ENCODE measurements at regions not wholly inside any gene's neighbourhood (a gene's known extent, or its start where the extent isn't known, plus 50 kb on each side); places are given as distances from the start of the nearest gene placed in this dataset.

DNA sequence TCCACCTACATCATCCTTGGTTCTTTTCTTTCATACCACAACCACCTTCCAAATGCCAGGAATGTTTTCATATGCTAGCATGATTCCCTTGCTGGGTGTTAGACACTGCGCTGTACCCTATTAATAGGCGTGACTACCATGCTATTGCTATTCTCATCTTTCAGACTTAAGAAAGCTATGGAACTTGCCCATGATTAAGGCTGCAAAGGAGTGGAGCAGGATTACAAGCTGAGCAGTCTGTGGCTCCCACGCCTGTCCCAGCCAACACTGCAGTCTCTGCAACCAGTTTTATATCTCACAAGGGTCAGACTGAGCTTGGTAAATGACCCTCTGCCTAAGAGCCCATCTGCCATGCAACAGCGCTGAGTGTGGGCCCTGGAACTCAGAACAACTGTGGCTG lies 285.7 kb upstream of the POU3F3 start:
- Histone ChIP-seq H3K79me2 (ENCODE audit: insufficient read depth, low read length) (no peaks in the 10 kb centered on the region), H3K4me2 (ENCODE audit: low read length) (no peak overlapping the region), H3K9me2 (ENCODE audit: insufficient read depth) (no peaks in the 10 kb centered on the region), H3K4me3 (replicated peaks in 1 of 2; ENCODE audit: low read depth in 1 of 2, low read length in 2 of 2) (no peak overlapping the region), H4K20me1 (ENCODE audit: insufficient read depth) (no peaks in the 10 kb centered on the region), H2AFZ (ENCODE audit: low read depth, low read length, poor library complexity, severe bottlenecking) (no peak overlapping the region), H3K9me3 (ENCODE audit: control insufficient read depth in 1 of 2, insufficient read depth in 1 of 2, low read depth in 1 of 2, low read length in 2 of 2) (no peaks in the 10 kb centered on the region; a peak in 1 of 4 replicates), H3K27me3 (ENCODE audit: insufficient read depth, low read length) (no peaks in the 10 kb centered on the region), H3K9ac (ENCODE audit: low read length) (no peak overlapping the region), H3K4me1 (ENCODE audit: control insufficient read depth in 1 of 2, insufficient read depth in 2 of 2, low read length in 2 of 2) (no peaks in the 10 kb centered on the region), H3K27ac (ENCODE audit: low read depth, low read length) (no peak overlapping the region), H3K36me3 (ENCODE audit: control insufficient read depth in 1 of 2, insufficient read depth in 2 of 2, low read length in 2 of 2) (no peaks in the 10 kb centered on the region)
- DNase-seq (ENCODE audit: low read depth, low spot score) (no peak), ATAC-seq (no peak)
- TF ChIP-seq EGR1 (IDR thresholded peaks at IDR 0.05; ENCODE audit: low read depth), result no peak
- intact Hi-C loops (cut with micrococcal nuclease), result no loop called here
- RAD21 ChIA-PET (ENCODE audit: low non-redundant PET in 1 of 2, low total read pairs in 2 of 2, uncharacterized antibody in 2 of 2, unreplicated experiment in 2 of 2), result no interaction called here
- no TSS peak for BruUV-seq (replicated peaks)
- POLR2A ChIA-PET, result no interaction called here
- CTCF ChIA-PET, result no interaction called here

DNA sequence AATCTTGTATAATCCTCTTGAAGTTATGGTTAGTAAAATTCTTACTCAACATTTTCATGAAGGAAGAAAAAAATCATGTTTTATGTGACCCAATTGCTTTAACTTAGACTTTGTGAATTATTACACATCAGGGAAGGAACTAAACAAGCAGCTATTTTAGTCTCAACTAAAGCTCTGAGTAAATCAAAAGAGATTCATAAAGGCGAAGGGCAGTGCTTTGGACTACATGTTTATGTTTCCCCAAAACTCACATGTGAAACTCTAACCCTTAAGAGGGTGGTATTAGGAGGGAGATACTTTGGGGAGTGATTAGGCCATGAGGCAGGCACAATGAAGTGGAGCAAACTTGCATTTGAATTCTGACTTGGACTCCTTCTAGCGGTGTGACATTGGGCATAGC lies 283.7 kb upstream of the POU3F3 start:
- no peak overlapping the region for H2AFZ ChIP-seq (ENCODE audit: low read depth, low read length, poor library complexity, severe bottlenecking)
- no peaks in the 10 kb centered on the region for H3K4me1 ChIP-seq (ENCODE audit: control insufficient read depth in 1 of 2, insufficient read depth in 2 of 2, low read length in 2 of 2)
- RAD21 ChIA-PET (ENCODE audit: low non-redundant PET in 1 of 2, low total read pairs in 2 of 2, uncharacterized antibody in 2 of 2, unreplicated experiment in 2 of 2), result no interaction called here
- no TSS peak for BruUV-seq (replicated peaks)
- H3K9me3 ChIP-seq (ENCODE audit: control insufficient read depth in 1 of 2, insufficient read depth in 1 of 2, low read depth in 1 of 2, low read length in 2 of 2), result no peaks in the 10 kb centered on the region; a peak in 1 of 4 replicates
- H3K27me3 ChIP-seq (ENCODE audit: insufficient read depth, low read length), result no peaks in the 10 kb centered on the region
- POLR2A ChIA-PET, result no interaction called here
- no peak for ATAC-seq
- H4K20me1 ChIP-seq (ENCODE audit: insufficient read depth), result no peaks in the 10 kb centered on the region
- H3K4me3 ChIP-seq (replicated peaks in 1 of 2; ENCODE audit: low read depth in 1 of 2, low read length in 2 of 2), result no peak overlapping the region
- CTCF ChIA-PET, result no interaction called here
- intact Hi-C loops (cut with micrococcal nuclease), result no loop called here
- no peaks in the 10 kb centered on the region for H3K79me2 ChIP-seq (ENCODE audit: insufficient read depth, low read length)
- H3K9ac ChIP-seq (ENCODE audit: low read length), result no peak overlapping the region
- no peaks in the 10 kb centered on the region for H3K9me2 ChIP-seq (ENCODE audit: insufficient read depth)
- no peak overlapping the region for H3K27ac ChIP-seq (ENCODE audit: low read depth, low read length)
- H3K4me2 ChIP-seq (ENCODE audit: low read length), result no peak overlapping the region
- DNase-seq (ENCODE audit: low read depth, low spot score), result no peak
- no peaks in the 10 kb centered on the region for H3K36me3 ChIP-seq (ENCODE audit: control insufficient read depth in 1 of 2, insufficient read depth in 2 of 2, low read length in 2 of 2)
- TF ChIP-seq, protein P1, sequence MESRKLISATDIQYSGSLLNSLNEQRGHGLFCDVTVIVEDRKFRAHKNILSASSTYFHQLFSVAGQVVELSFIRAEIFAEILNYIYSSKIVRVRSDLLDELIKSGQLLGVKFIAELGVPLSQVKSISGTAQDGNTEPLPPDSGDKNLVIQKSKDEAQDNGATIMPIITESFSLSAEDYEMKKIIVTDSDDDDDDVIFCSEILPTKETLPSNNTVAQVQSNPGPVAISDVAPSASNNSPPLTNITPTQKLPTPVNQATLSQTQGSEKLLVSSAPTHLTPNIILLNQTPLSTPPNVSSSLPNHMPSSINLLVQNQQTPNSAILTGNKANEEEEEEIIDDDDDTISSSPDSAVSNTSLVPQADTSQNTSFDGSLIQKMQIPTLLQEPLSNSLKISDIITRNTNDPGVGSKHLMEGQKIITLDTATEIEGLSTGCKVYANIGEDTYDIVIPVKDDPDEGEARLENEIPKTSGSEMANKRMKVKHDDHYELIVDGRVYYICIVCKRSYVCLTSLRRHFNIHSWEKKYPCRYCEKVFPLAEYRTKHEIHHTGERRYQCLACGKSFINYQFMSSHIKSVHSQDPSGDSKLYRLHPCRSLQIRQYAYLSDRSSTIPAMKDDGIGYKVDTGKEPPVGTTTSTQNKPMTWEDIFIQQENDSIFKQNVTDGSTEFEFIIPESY (IDR thresholded peaks at IDR 0.05; ENCODE audit: extremely low read depth, insufficient replicate concordance, low read length), result no peak
- TF ChIP-seq POLR2A (IDR thresholded peaks at IDR 0.05; ENCODE audit: borderline replicate concordance, extremely low read depth, insufficient read depth, insufficient read length) (no peak), POLR2AphosphoS5 (IDR thresholded peaks at IDR 0.05; ENCODE audit: low read depth, low read length) (no peak), ELF1 (IDR thresholded peaks at IDR 0.05; ENCODE audit: borderline replicate concordance, low read depth) (no peak), FOSL1 (IDR thresholded peaks at IDR 0.05; ENCODE audit: low read depth) (no peak), EZH2phosphoT487 (IDR thresholded peaks at IDR 0.05; ENCODE audit: borderline replicate concordance) (no peak), SP1 (IDR thresholded peaks at IDR 0.05; ENCODE audit: low read depth) (no peak), EGR1 (IDR thresholded peaks at IDR 0.05; ENCODE audit: low read depth) (no peak), SRF (IDR thresholded peaks at IDR 0.05; ENCODE audit: low read depth) (no peak), ZFX (IDR thresholded peaks at IDR 0.05) (no peak), YY1 (IDR thresholded peaks at IDR 0.05; ENCODE audit: extremely low read depth, insufficient replicate concordance, low read depth, low read length) (no peak), ZNF274 (IDR thresholded peaks at IDR 0.05; ENCODE audit: low read depth, low read length) (no peak), CEBPB (IDR thresholded peaks at IDR 0.05; ENCODE audit: low read depth) (no peak)
- TF ChIP-seq, protein P2, sequence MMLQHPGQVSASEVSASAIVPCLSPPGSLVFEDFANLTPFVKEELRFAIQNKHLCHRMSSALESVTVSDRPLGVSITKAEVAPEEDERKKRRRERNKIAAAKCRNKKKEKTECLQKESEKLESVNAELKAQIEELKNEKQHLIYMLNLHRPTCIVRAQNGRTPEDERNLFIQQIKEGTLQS (IDR thresholded peaks at IDR 0.05), result no peak
- TF ChIP-seq, protein P3, sequence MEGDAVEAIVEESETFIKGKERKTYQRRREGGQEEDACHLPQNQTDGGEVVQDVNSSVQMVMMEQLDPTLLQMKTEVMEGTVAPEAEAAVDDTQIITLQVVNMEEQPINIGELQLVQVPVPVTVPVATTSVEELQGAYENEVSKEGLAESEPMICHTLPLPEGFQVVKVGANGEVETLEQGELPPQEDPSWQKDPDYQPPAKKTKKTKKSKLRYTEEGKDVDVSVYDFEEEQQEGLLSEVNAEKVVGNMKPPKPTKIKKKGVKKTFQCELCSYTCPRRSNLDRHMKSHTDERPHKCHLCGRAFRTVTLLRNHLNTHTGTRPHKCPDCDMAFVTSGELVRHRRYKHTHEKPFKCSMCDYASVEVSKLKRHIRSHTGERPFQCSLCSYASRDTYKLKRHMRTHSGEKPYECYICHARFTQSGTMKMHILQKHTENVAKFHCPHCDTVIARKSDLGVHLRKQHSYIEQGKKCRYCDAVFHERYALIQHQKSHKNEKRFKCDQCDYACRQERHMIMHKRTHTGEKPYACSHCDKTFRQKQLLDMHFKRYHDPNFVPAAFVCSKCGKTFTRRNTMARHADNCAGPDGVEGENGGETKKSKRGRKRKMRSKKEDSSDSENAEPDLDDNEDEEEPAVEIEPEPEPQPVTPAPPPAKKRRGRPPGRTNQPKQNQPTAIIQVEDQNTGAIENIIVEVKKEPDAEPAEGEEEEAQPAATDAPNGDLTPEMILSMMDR (IDR thresholded peaks at IDR 0.05 in 2 of 3, conservative IDR thresholded peaks at IDR 0.05 in 1 of 3; ENCODE audit: borderline replicate concordance in 1 of 3, insufficient read depth in 1 of 3, low read depth in 2 of 3, low read length in 2 of 3), result no peak
- TF ChIP-seq, protein P4, sequence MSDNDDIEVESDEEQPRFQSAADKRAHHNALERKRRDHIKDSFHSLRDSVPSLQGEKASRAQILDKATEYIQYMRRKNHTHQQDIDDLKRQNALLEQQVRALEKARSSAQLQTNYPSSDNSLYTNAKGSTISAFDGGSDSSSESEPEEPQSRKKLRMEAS (IDR thresholded peaks at IDR 0.05), result no peak
